ENCODE measurements at regions not wholly inside any gene's neighbourhood (a gene's known extent, or its start where the extent isn't known, plus 50 kb on each side); places are given as distances from the start of the nearest gene placed in this dataset.
"Not testable (repeated sequence)": the region's sequence is repeated elsewhere in the genome, so short reads cannot be mapped to it uniquely, and the experiment has no call there.

GRCh38 chr12:8282181-8282580 lies 54.8 kb upstream of the FAM90A1 start:
- DNase-seq (ENCODE audit: low read depth); H3K4me3 ChIP-seq (ENCODE audit: low read depth, low read length): not testable (repeated sequence)

- DNase-seq (ENCODE audit: low read depth); H3K4me3 ChIP-seq (ENCODE audit: low read depth, low read length): not testable (repeated sequence)
These were observed 58.3 kb upstream of the FAM90A1 start for GRCh38 chr12:8285681-8286080.

DNA sequence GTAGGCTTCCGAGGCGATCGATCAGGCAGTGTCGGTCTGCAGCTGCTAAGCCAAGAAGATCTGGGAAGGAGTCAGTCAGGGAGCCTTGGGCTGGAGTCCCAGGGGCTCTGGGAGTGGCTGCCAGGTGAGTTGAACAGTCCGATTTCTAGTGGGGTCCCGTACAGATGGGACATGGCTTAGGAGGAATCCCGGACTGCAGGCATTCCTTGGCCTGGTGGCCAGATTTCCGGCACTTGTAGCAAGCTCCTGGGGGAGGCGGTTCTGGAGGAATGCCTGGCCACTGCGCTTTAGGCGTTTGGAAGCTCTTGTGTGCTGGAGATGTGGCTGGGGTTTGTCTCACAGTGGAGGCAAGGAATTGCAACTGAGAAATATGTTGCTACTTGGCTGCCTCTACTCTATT lies 64.3 kb upstream of the FAM90A1 start:
- DNase-seq (ENCODE audit: low read depth), result not testable (repeated sequence)

GRCh38 chr12:8294662-8295061 lies 67.2 kb upstream of the FAM90A1 start:
- H3K4me3 ChIP-seq (ENCODE audit: low read depth, low read length); DNase-seq (ENCODE audit: low read depth): not testable (repeated sequence)

More for the DNA sequence above, 64.3 kb upstream of the FAM90A1 start:
- H3K4me3 ChIP-seq (ENCODE audit: low read depth, low read length), result not testable (repeated sequence)

DNA sequence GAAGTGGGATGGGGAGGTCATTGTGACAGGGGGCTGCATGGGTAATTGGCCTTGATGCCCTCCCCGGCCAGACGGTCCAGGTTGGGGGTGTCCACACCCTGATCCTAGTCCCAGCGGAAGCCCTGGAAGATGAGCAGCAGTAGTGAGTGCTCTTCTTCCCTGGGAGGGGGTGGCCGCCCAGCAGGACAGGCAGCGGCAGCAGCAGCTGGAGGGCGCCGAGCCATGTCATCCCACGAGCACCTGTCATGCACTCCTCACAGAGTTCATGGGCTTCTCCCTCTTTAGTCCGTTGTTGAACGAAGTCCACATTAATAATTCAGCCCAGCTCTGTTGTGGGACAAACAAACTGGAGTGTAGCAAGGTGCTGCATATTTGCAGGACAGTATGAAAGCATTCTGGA lies 81.2 kb upstream of the FAM90A1 start:
- not testable (repeated sequence) for H3K4me3 ChIP-seq (ENCODE audit: low read depth, low read length); DNase-seq (ENCODE audit: low read depth)

DNA sequence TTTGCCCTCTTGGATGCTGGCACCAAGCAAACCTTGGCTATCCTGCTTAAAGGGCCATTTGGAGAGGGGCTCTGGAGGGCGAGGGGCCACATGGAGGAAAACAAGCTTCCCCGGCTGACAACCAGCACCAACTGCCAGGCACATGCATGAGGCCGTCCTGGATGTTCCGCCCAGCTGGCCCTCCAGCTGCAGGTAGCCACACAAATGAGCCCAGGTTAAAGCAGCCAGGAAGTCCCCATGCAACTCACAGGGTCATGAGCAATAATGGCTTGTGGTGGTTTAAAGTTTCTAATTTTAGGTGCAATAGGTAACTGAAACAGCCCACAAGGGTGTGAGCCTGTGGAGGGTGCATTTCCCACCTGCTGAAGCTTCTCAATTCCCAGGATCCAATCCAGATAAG lies 88.6 kb upstream of the FAM90A1 start:
- DNase-seq (ENCODE audit: low read depth); H3K4me3 ChIP-seq (ENCODE audit: low read depth, low read length): not testable (repeated sequence)

DNA sequence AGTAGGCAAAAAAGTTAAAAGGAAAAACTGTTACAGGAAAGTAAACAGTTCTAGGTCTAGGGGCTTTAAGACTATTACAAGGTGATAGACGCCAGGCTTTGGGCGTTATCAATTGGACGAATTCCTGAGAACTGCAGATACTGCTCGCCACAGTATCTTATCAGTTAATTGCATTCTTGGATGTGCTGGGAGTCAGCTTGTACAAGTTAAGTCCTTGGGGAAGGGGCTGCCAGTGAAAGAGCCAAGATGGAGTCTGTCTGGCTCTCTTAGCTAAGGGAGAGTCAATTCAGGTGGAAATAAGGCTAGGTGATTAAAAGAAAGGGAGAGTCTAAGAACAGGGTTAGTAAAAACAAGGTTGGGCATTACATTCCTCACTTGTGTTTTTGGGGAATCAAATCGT lies 90.3 kb upstream of the FAM90A1 start:
- not testable (repeated sequence) for H3K4me3 ChIP-seq (ENCODE audit: low read depth, low read length); DNase-seq (ENCODE audit: low read depth)

GRCh38 chr12:8320251-8320730 lies 92.9 kb upstream of the FAM90A1 start:
- DNase-seq (ENCODE audit: low read depth); H3K4me3 ChIP-seq (ENCODE audit: low read depth, low read length): not testable (repeated sequence)

GRCh38 chr12:8320791-8321370 lies 93.5 kb upstream of the FAM90A1 start:
- H3K4me3 ChIP-seq (ENCODE audit: low read depth, low read length); DNase-seq (ENCODE audit: low read depth): not testable (repeated sequence)

DNA sequence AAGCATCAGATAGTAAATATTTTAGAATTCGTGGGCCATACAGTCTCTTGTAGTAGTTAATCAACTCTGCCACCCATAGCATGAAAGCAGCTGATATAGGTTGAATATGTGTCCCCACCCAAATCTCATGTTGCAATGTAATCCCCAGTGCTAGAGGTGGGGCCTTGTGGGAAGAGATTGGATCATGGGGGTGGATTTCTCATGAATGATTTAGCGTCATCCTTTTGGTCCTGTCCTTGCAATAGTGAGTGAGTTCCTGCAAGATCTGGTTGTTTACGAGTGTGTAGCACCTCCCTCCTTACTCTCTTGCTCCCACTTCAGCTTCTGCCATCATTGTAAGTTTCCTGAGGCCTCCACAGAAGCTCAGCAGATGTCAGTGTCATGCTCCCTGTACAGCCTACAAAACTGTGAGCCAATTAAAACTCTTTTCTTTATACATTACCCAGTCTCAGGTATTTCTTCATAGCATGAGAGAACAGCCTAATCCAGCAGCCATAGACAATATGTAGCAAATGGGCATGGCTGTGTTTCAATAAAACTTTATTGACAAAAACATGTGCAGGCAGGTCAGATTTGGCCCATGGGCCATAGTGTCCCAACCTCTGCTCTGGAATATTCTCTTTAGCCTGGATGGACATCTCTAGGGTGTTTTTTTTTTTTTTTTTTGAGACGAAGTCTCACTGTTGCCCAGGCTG lies 97.9 kb upstream of the FAM90A1 start:
- not testable (repeated sequence) for H3K4me3 ChIP-seq (ENCODE audit: low read depth, low read length); DNase-seq (ENCODE audit: low read depth)

DNA sequence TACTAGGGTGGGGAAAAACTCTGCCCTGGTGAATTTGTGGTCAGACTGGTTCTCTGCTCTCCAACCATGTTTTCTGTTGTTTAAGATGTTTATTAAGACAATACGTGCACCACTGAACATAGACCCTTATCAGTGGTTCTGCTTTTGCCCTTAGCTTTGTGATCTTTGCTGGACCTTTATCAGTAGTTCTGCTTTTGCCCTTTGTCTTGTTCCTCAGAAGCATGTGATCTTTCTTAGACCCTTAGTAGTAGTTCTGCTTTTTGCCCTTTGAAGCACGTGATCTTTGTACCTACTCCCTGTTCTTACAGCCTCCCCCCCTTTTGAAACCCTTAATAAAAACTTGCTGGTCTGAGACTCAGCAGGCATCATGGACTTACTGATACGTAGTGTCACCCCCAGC lies 101.4 kb upstream of the FAM90A1 start:
- not testable (repeated sequence) for H3K4me3 ChIP-seq (ENCODE audit: low read depth, low read length); DNase-seq (ENCODE audit: low read depth)

GRCh38 chr12:8332373-8332772 lies 105.0 kb upstream of the FAM90A1 start:
- not testable (repeated sequence) for DNase-seq (ENCODE audit: low read depth); H3K4me3 ChIP-seq (ENCODE audit: low read depth, low read length)

- DNase-seq (ENCODE audit: low read depth); H3K4me3 ChIP-seq (ENCODE audit: low read depth, low read length): not testable (repeated sequence)
These were observed 104.7 kb upstream of the CLEC6A start for GRCh38 chr12:8351073-8351472.

DNA sequence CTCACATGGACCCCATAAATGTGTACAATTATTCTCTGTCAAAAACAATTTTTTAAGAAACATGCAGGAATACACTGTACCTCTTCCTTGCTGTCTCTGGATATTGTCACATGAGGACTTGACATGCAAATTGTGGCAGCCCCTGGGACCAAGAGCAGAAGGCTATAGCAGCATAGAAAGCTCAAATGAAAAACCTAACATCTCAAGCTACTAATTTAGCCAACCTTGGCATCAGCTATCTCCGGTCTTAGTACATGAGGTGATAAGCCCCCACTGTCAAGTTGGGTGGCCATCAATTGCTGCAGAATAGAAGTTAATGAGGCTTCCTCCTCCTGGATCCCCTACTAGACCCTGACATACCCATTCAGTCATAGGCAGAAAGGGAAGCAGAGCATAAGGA lies 101.0 kb upstream of the CLEC6A start:
- H3K4me3 ChIP-seq (ENCODE audit: low read depth, low read length); DNase-seq (ENCODE audit: low read depth): not testable (repeated sequence)

DNA sequence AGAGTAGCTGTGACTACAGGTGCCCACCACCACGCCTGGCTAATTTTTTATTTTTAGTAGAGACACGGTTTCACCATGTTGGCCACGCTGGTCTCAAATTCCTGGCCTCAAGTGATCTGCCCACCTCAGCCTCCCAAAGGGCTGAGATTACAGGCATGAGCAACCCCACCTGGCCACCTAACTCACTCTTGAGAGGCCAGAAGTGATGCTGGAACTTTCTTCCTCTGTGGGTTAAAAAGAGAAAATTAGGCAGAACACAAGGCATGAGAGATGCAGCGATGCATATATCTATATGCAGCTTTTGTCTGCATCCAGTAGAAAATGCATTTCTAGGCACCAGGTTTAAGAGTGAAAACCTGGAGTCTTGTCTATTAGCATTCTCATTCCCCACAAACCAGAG lies 100.2 kb upstream of the CLEC6A start:
- DNase-seq (ENCODE audit: low read depth); H3K4me3 ChIP-seq (ENCODE audit: low read depth, low read length): not testable (repeated sequence)
